ENCODE measurements at regions not wholly inside any gene's neighbourhood (a gene's known extent, or its start where the extent isn't known, plus 50 kb on each side); places are given as distances from the start of the nearest gene placed in this dataset.
"Not testable (repeated sequence)": the region's sequence is repeated elsewhere in the genome, so short reads cannot be mapped to it uniquely, and the experiment has no call there.

DNA sequence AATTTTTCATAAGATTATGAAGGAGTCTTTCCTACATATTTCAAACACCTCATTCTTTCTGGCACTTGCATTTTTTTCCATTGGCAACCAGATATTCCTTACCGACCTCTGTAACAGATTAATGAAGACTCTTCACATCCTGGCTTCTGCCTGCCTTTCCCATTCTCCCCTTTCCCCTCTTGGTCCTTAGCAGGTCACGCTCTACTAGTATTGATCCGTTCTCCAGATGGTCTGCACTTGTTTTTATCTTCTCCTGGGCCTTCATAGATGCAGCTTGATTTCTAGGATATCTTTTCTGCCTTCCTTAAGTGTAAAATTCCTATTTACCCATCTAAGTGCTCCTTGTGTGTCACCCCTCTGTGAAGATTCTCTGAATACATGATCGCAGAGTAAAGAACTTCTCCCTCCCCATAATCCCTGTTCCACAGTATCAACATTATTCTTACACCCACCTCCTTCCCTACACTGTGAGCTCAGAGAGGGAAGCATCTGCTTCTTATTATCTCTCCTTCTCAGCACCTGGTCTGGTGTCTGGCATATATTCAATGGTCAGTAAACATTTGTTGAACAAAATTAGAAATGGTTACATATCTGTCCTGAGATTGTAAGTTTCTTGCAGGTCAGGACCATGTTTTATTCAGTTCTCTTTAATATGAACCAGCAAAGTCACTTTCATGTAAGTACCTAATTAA is 654.2 kb downstream of the REEP3 start:
- peak; percentile 92 for FAIRE-seq
- TF ChIP-seq, protein P1, sequence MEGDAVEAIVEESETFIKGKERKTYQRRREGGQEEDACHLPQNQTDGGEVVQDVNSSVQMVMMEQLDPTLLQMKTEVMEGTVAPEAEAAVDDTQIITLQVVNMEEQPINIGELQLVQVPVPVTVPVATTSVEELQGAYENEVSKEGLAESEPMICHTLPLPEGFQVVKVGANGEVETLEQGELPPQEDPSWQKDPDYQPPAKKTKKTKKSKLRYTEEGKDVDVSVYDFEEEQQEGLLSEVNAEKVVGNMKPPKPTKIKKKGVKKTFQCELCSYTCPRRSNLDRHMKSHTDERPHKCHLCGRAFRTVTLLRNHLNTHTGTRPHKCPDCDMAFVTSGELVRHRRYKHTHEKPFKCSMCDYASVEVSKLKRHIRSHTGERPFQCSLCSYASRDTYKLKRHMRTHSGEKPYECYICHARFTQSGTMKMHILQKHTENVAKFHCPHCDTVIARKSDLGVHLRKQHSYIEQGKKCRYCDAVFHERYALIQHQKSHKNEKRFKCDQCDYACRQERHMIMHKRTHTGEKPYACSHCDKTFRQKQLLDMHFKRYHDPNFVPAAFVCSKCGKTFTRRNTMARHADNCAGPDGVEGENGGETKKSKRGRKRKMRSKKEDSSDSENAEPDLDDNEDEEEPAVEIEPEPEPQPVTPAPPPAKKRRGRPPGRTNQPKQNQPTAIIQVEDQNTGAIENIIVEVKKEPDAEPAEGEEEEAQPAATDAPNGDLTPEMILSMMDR (IDR thresholded peaks at IDR 0.05; ENCODE audit: insufficient read depth, missing control alignments) = no peak
- DNase-seq (ENCODE audit: insufficient read length, low spot score) = no peak

DNA sequence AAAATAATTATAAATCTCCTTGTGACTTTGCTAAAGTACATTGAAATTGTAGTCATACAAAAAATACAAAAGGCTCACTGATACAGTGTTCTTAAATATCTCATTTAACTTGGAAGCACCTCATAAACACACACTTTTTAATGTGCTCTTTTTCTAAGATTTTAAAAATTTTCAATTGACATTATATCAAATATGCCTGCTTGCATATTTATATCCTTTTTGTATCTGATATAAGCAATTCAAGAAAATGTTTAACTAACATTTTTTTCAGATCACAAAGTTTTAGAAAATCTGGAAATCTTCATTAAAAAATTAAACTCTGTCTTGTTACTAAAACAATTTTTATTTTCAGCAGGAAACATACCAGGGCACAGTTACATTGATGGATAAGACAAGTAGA is 661.5 kb downstream of the REEP3 start:
- TF ChIP-seq, protein P1 (IDR thresholded peaks at IDR 0.05; ENCODE audit: insufficient read depth, missing control alignments) = no peak
- DNase-seq (ENCODE audit: insufficient read length, low spot score) (no peak), FAIRE-seq (no peak)

- FAIRE-seq (no peak), DNase-seq (ENCODE audit: insufficient read length, low spot score) (no peak)
- TF ChIP-seq, protein P1 (IDR thresholded peaks at IDR 0.05; ENCODE audit: insufficient read depth, missing control alignments) = no peak
Observed at GRCh38 chr10:64191286-64191685, 670.1 kb downstream of the REEP3 start.

GRCh38 chr10:64196638-64197315 is 675.6 kb downstream of the REEP3 start:
- TF ChIP-seq, protein P1 (IDR thresholded peaks at IDR 0.05; ENCODE audit: insufficient read depth, missing control alignments) = no peak
- FAIRE-seq (no peak), DNase-seq (ENCODE audit: insufficient read length, low spot score) (no peak)

DNA sequence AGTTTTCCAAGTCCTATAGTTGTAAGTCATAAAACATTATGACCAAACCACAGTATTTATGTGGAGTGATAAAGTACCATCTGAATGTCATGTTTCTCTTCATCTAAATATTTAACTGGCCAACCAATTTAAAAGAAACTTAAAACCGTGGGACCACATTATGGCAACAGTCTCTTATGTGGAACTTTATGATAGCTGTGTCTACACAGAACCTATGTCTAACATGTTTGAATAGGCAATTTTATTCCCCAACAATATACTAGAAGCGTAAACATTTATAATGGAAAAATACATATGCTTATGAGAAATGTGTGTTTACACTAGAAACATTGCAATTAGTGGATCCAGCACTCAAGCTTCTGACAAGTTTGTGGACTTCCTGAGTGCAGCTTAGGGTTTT is 680.7 kb downstream of the REEP3 start:
- FAIRE-seq = no peak
- TF ChIP-seq, protein P1 (IDR thresholded peaks at IDR 0.05; ENCODE audit: insufficient read depth, missing control alignments) = no peak
- DNase-seq (ENCODE audit: insufficient read length, low spot score) = no peak

- FAIRE-seq; DNase-seq (ENCODE audit: insufficient read length, low spot score): not testable (repeated sequence)
Observed at GRCh38 chr10:64204504-64204903, 683.3 kb downstream of the REEP3 start.

DNA sequence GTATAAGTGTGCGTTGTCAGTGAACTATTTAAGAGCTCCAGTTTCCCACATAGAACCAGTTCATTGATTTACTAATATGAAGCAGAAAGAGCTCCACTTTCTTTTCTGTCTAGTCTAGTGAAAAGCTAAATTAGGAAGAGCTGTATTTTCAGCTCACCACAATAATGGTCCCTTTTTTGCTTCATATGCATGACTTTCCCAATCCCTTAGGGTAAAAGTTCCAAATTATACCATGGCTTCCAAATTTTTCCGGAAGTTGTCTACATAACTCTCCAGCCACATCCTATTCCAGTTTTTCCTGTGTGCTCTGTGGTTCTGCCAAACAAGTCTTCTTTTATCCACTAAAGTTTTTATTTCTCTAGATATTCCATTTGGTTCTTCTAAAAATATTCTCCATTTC is 685.2 kb downstream of the REEP3 start:
- FAIRE-seq (no peak), DNase-seq (ENCODE audit: insufficient read length, low spot score) (no peak)

More for the DNA sequence above, 685.2 kb downstream of the REEP3 start:
- TF ChIP-seq, protein P1 (IDR thresholded peaks at IDR 0.05; ENCODE audit: insufficient read depth, missing control alignments) = no peak

All from D721Med (cell line).